H9 (cell line): ENCODE measurements at regions not wholly inside any gene's neighbourhood (a gene's known extent, or its start where the extent isn't known, plus 50 kb on each side); places are given as distances from the start of the nearest gene placed in this dataset.
A peak's percentile ranks its signal among the peaks of the same experiment; 100 is the strongest.

Experiments used
- DNase-seq: peaks from one replicate; pipeline ENCODE4 v3.0.0-alpha.2; 2017
- H2AFZ ChIP-seq: one replicate; pipeline ENCODE4 v1.6.1; 2013; ENCODE audit warnings: mild to moderate bottlenecking, low read length, control low read depth, moderate library complexity
- H2AK5ac ChIP-seq: 2 replicates; pipeline ENCODE4 v1.6.1; 2013; ENCODE audit warnings: low read length, control low read depth, mixed read lengths; ENCODE audit not compliant: insufficient read length
- H2BK120ac ChIP-seq: one replicate; pipeline ENCODE4 v1.6.1; 2013; ENCODE audit warnings: low read depth, mild to moderate bottlenecking, low read length, control low read depth, inconsistent platforms; ENCODE audit not compliant: poor library complexity, severe bottlenecking
- H2BK12ac ChIP-seq: 2 replicates; pipeline ENCODE4 v1.6.1; 2013; ENCODE audit warnings: low read length, control low read depth, mixed read lengths, low read depth; ENCODE audit not compliant: insufficient read length
- H2BK15ac ChIP-seq: 2 replicates; pipeline ENCODE4 v1.6.1; 2013; ENCODE audit warnings: low read depth, low read length, control low read depth
- H2BK20ac ChIP-seq: one replicate; pipeline ENCODE4 v1.6.1; 2013; ENCODE audit warnings: low read depth, mild to moderate bottlenecking, low read length, control low read depth, inconsistent platforms; ENCODE audit not compliant: poor library complexity, severe bottlenecking
- H2BK5ac ChIP-seq: 2 replicates; pipeline ENCODE4 v1.6.1; 2013; ENCODE audit warnings: low read length, control low read depth, mixed read lengths; ENCODE audit not compliant: insufficient read length
- H3K14ac ChIP-seq: 2 replicates; pipeline ENCODE4 v1.6.1; 2013; ENCODE audit warnings: low read length, control low read depth; ENCODE audit not compliant: insufficient read depth
- H3K18ac ChIP-seq: 2 replicates; pipeline ENCODE4 v1.6.1; 2013; ENCODE audit warnings: low read depth, mild to moderate bottlenecking, mixed read lengths, low read length, control low read depth; ENCODE audit not compliant: insufficient read length
- H3K23ac ChIP-seq: 2 replicates; pipeline ENCODE4 v1.6.1; 2013; ENCODE audit warnings: low read length, control low read depth, mixed read lengths, low read depth; ENCODE audit not compliant: insufficient read length
- H3K23me2 ChIP-seq: 2 replicates; pipeline ENCODE4 v1.6.1; 2013; ENCODE audit warnings: low read depth, mild to moderate bottlenecking, mixed read lengths, low read length, control low read depth; ENCODE audit not compliant: insufficient read length, poor library complexity, severe bottlenecking
- H3K27ac ChIP-seq: 2 replicates; pipeline ENCODE4 v1.5.1; 2013; ENCODE audit warnings: low read length, control low read depth, mixed read lengths, low read depth; ENCODE audit not compliant: insufficient read length
- H3K27me3 ChIP-seq: 2 replicates; pipeline ENCODE4 v1.6.1; 2013; ENCODE audit warnings: low read length, control low read depth, inconsistent platforms; ENCODE audit not compliant: insufficient read depth
- H3K4ac ChIP-seq: 2 replicates; pipeline ENCODE4 v1.6.1; 2013; ENCODE audit warnings: low read depth, mild to moderate bottlenecking, control low read depth, inconsistent platforms, low read length, moderate library complexity
- H3K4me1 ChIP-seq: 2 replicates; pipeline ENCODE4 v1.6.1; 2013; ENCODE audit warnings: low read length, control low read depth, inconsistent platforms; ENCODE audit not compliant: insufficient read depth
- H3K4me2 ChIP-seq: 2 replicates; pipeline ENCODE4 v1.6.1; 2013; ENCODE audit warnings: low read length, control low read depth, mixed read lengths; ENCODE audit not compliant: insufficient read length, insufficient read depth
- H3K56ac ChIP-seq: 2 replicates; pipeline ENCODE4 v1.6.1; 2013; ENCODE audit warnings: low read depth, mild to moderate bottlenecking, mixed read lengths, low read length, control low read depth; ENCODE audit not compliant: insufficient read length
- H3K79me1 ChIP-seq: 2 replicates; pipeline ENCODE4 v1.6.1; 2013; ENCODE audit warnings: low read depth, mild to moderate bottlenecking, moderate library complexity, low read length, control low read depth, inconsistent platforms; ENCODE audit not compliant: insufficient read depth, poor library complexity, severe bottlenecking
- H3K79me2 ChIP-seq: 2 replicates; pipeline ENCODE4 v1.6.1; 2013; ENCODE audit warnings: low read length, control low read depth, inconsistent platforms; ENCODE audit not compliant: insufficient read depth
- H3K9ac ChIP-seq: 2 replicates; pipeline ENCODE4 v1.6.1; 2013; ENCODE audit warnings: low read length, control low read depth, mixed read lengths; ENCODE audit not compliant: insufficient read length; ENCODE audit errors: extremely low read depth
- H3K9me3 ChIP-seq: one replicate; pipeline ENCODE4 v1.6.1; 2013; ENCODE audit warnings: low read depth, low read length, inconsistent platforms; ENCODE audit not compliant: control insufficient read depth
- H3T11ph ChIP-seq: one replicate; pipeline ENCODE4 v1.6.1; 2013; ENCODE audit warnings: mild to moderate bottlenecking, low read length, control low read depth, inconsistent platforms
- H4K20me1 ChIP-seq: one replicate; pipeline ENCODE4 v1.6.1; 2013; ENCODE audit not compliant: control insufficient read depth, insufficient read length, insufficient read depth
- H4K5ac ChIP-seq: 2 replicates; pipeline ENCODE4 v1.6.1; 2013; ENCODE audit warnings: low read depth, mild to moderate bottlenecking, mixed read lengths, low read length, control low read depth; ENCODE audit not compliant: insufficient read length
- H4K8ac ChIP-seq: replicated peaks from 2 replicates; pipeline ENCODE4 v1.6.1; 2013; ENCODE audit warnings: low read length, control low read depth, mixed read lengths, low read depth; ENCODE audit not compliant: insufficient read length
- H4K91ac ChIP-seq: 2 replicates; pipeline ENCODE4 v1.6.1; 2013; ENCODE audit warnings: low read depth, mild to moderate bottlenecking, moderate library complexity, mixed read lengths, low read length, control low read depth; ENCODE audit not compliant: insufficient read length
- H3K27ac Mint-ChIP-seq, 3 experiments: 2 replicates in 2 of 3; 3 replicates in 1 of 3; pipeline ENCODE4 v1.8.0; 2020 to 2021; ENCODE audit warnings: mixed read lengths in 3 of 3, mild to moderate bottlenecking in 1 of 3, moderate library complexity in 1 of 3
- H3K27me3 Mint-ChIP-seq: 2 replicates; pipeline ENCODE4 v1.8.0; 2021; ENCODE audit warnings: low read depth, mild to moderate bottlenecking, moderate library complexity, mixed read lengths
- H3K36me3 Mint-ChIP-seq, 3 experiments: 2 replicates in 2 of 3; 3 replicates in 1 of 3; pipeline ENCODE4 v1.8.0; 2020 to 2021; ENCODE audit warnings: low read depth in 3 of 3, mixed read lengths in 3 of 3; ENCODE audit not compliant: insufficient read depth in 1 of 3
- H3K4me1 Mint-ChIP-seq, 2 experiments: 2 replicates each; pipeline ENCODE4 v1.8.0; 2020; ENCODE audit warnings: mixed read lengths in 2 of 2
- H3K4me3 Mint-ChIP-seq, 2 experiments: 2 replicates in 1 of 2; 3 replicates in 1 of 2; pipeline ENCODE4 v1.8.0; 2020 to 2021; ENCODE audit warnings: mild to moderate bottlenecking in 2 of 2, mixed read lengths in 2 of 2, moderate library complexity in 1 of 2
- H3K9me3 Mint-ChIP-seq, 2 experiments: 2 replicates in 1 of 2; 3 replicates in 1 of 2; pipeline ENCODE4 v1.8.0; 2020; ENCODE audit warnings: mild to moderate bottlenecking in 2 of 2, mixed read lengths in 2 of 2, moderate library complexity in 1 of 2
- CTCF ChIP-seq: fragments of 200-600 bp; sonication (generic); conservative IDR thresholded peaks from 3 replicates; pipeline ENCODE4 v1.8.0; 2021; ENCODE audit warnings: antibody characterized with exemption, mild to moderate bottlenecking
- WGBS: extraction: QIAGEN DNeasy Blood & Tissue Kit; methylation state at CpG from one replicate; pipeline ENCODE4 v1.1.7; 2013; ENCODE audit warnings: missing lambda C conversion rate, low lambda C conversion rate, mixed read lengths; ENCODE audit not compliant: insufficient read length; ENCODE audit errors: extremely low coverage; 5-methylcytosine and 5-hydroxymethylcytosine counted together

- Histone ChIP-seq H3K23me2 (no peaks in the 10 kb centered on the region), H2AFZ (no peak overlapping the region), H2BK12ac (no peak overlapping the region)
These were observed 583.8 kb upstream of the ZNF717 start for GRCh38 chr3:76369170-76369569.

More at GRCh38 chr3:76369170-76369569, 583.8 kb upstream of the ZNF717 start:
- Histone ChIP-seq H2BK5ac (no peak overlapping the region), H2AK5ac (no peak overlapping the region), H3K18ac (no peak overlapping the region), H4K5ac (no peak overlapping the region), H3K56ac (no peak overlapping the region), H3K23ac (no peak overlapping the region), H3K4me2 (no peak overlapping the region), H3T11ph (no peak overlapping the region), H3K9ac (no peak overlapping the region), H3K9me3 (no peaks in the 10 kb centered on the region), H3K4ac (no peak overlapping the region), H2BK20ac (no peak overlapping the region), H4K91ac (no peak overlapping the region), H3K27ac (no peak overlapping the region), H3K79me1 (no peaks in the 10 kb centered on the region), H2BK120ac (no peak overlapping the region), H3K14ac (no peak overlapping the region), H3K79me2 (no peaks in the 10 kb centered on the region), H2BK15ac (no peak overlapping the region), H3K4me1 (no peaks in the 10 kb centered on the region), H4K8ac (no peak overlapping the region), H3K27me3 (no peaks in the 10 kb centered on the region), H4K20me1 (no peaks in the 10 kb centered on the region)
- TF ChIP-seq CTCF, result peak; percentile 55
- Mint-ChIP-seq H3K36me3 (no peaks in the 10 kb centered on the region), H3K9me3 (no peaks in the 10 kb centered on the region), H3K27me3 (no peaks in the 10 kb centered on the region), H3K4me3 (no peak overlapping the region), H3K4me1 (peaks cover 9 to 12% of the 10 kb centered on the region in 2 experiments; a peak in 3 of 4 replicates), H3K27ac (peak overlapping the region in 2 of 3 experiments; percentile 10 to 41; a peak in 3 of 7 replicates)
- no CpG with 5 or more reads among the region's 5 CpGs for WGBS
- no peak for DNase-seq
